GM12892 (cell line): ENCODE measurements at regions not wholly inside any gene's neighbourhood (a gene's known extent, or its start where the extent isn't known, plus 50 kb on each side); places are given as distances from the start of the nearest gene placed in this dataset.
"Not testable (repeated sequence)": the region's sequence is repeated elsewhere in the genome, so short reads cannot be mapped to it uniquely, and the experiment has no call there.

Experiments used
- DNase-seq: peaks from one replicate; pipeline ENCODE4 v3.0.0; 2011; ENCODE audit not compliant: insufficient read length
- FAIRE-seq: peaks from 2 replicates; lab custom pipeline; 2011; peaks lifted over from hg19 to GRCh38; lab: Jason Lieb, UNC
- POLR2A ChIP-seq: IDR thresholded peaks from 2 replicates; pipeline ENCODE4 v1.6.1; 2011; ENCODE audit warnings: low read depth, low read length, control low read depth
- POLR2AphosphoS5 ChIP-seq: IDR thresholded peaks from 2 replicates; pipeline ENCODE4 v1.6.1; 2011; ENCODE audit warnings: low read depth, low read length, control low read depth
- TAF1 ChIP-seq: IDR thresholded peaks from 2 replicates; pipeline ENCODE4 v1.6.1; 2011; ENCODE audit warnings: low read depth, mild to moderate bottlenecking, control low read depth, low read length, borderline replicate concordance

- DNase-seq = no peak
- no peak for FAIRE-seq
- TF ChIP-seq POLR2A (no peak), TAF1 (no peak), POLR2AphosphoS5 (no peak)
Measured at GRCh38 chr10:118922972-118923371, 106.5 kb upstream of the NANOS1 start.

DNA sequence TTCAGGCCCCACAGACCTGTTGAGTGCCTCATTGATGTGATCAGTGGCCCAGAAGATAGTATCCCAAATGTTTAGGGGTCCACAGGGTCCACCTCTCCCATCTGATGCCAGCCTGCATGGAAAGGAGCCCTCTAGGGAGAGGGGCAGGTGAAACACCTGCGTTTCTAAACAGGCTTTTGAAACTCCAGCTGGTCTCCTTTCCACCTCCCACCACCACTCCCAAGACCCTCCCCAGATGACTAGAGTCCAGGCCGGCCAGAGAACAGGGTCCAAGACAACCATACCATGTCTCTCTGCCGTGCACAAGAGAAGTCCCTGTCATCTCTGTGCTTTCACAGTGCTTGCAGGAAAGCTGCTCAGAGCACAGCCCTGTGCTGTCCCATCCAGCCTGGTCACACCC, 105.0 kb upstream of the NANOS1 start:
- DNase-seq = no peak
- no peak for FAIRE-seq
- TF ChIP-seq POLR2A (no peak), TAF1 (no peak), POLR2AphosphoS5 (no peak)

DNA sequence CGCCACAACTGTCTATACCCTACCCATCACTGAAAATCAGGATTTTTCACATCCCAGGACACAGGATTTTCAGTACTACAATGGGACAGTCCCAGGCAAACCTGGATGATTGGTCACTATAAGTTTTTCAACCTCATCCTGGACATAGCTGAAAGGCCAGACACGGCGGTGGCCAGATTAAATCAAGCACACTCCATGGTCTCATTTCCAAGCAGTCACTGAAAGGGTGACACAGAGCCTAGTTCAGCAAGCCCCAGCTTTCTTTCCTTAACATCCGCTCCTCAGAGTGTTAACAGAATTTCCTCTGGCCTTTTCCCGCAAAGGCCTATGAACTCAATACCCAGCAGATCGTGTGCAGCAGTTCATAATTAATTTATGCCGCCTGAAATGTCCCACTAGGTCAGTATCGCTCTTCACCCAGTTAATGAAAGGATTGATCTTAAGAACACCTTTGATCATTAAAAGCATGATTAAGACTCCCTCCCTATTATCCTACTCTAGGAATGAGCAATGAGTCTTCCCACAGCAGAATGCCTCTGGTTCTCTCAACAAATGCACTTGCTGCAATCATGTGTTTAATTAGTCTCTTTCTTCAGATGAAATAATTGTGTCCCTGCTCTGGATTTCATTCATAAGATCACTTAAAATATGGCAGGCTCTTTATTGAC, 104.0 kb upstream of the NANOS1 start:
- no peak for DNase-seq
- no peak for FAIRE-seq
- TF ChIP-seq POLR2A = no peak
- no peak for TF ChIP-seq TAF1
- TF ChIP-seq POLR2AphosphoS5 = no peak

DNA sequence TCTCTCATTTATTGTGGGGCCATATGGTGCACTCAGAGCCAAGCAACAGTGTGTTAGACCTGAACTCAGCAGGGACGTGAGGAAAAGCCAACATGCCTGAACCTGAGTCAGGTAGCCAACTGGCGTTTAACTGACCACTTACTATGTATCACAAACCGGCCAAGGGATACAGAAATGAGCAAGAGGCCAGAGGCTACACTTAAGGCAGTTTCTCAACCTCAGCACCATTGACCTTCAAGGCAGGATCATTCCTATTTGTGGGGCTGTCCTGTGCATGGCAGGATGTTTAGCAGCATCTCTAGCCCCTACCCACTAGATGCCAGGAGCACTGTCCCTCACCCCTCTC, 103.5 kb upstream of the NANOS1 start:
- FAIRE-seq (no peak), DNase-seq (no peak)
- no peak for TF ChIP-seq POLR2A
- no peak for TF ChIP-seq POLR2AphosphoS5
- TF ChIP-seq TAF1 = no peak

GRCh38 chr10:118926441-118926840, 103.1 kb upstream of the NANOS1 start:
- TF ChIP-seq TAF1 = no peak
- no peak for TF ChIP-seq POLR2A
- TF ChIP-seq POLR2AphosphoS5 = no peak
- no peak for DNase-seq
- FAIRE-seq = no peak

- no peak for TF ChIP-seq TAF1
- no peak for DNase-seq
- FAIRE-seq = no peak
Measured at GRCh38 chr10:118926903-118927302, 102.6 kb upstream of the NANOS1 start.

- TF ChIP-seq POLR2A (no peak), POLR2AphosphoS5 (no peak), TAF1 (no peak)
- DNase-seq (no peak), FAIRE-seq (no peak)
Measured at GRCh38 chr10:118927321-118927720, 102.2 kb upstream of the NANOS1 start.

GRCh38 chr10:118930614-118931013, 98.9 kb upstream of the NANOS1 start:
- no peak for FAIRE-seq
- TF ChIP-seq TAF1 = no peak
- no peak for DNase-seq

DNA sequence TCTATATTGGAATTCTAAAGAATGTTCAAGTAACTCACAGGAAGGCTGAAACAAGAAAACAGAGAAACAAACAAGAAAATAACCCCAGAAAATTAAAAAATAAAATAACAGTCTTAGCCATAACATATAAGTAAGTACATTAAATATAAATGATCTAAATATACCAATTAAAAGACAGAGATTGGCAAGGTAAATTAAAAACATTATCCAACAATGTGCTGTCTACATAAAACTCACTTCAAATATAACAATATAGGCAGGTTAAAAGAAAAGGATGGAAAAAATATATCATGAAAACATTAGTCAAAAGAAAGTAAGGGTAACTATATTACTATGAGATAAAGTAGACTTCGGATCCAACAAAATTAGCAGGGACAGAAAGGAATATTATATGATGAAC, 98.1 kb upstream of the NANOS1 start:
- no peak for TF ChIP-seq POLR2A
- TF ChIP-seq POLR2AphosphoS5 = no peak
- no peak for TF ChIP-seq TAF1
- FAIRE-seq (no peak), DNase-seq (no peak)

DNA sequence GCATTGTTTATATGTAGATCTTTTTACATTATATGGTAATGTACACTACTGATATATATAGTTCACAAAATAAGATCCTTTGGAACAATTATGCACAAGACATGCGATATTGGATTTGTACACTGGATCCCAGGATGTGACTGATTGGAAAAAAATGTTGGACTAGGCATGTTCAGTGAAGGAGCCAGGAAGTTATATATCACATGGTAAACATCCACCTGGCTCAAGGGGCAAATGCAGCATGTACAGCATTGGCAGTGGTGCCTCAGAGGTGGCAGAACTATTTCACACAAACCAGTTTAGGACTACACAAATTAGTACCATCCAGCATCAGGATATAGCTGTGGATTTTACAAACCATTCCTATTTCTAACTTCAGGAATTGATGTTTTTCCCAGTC, 97.4 kb upstream of the NANOS1 start:
- FAIRE-seq, DNase-seq: not testable (repeated sequence)

- FAIRE-seq (no peak), DNase-seq (no peak)
- TF ChIP-seq POLR2AphosphoS5 (no peak), POLR2A (no peak), TAF1 (no peak)
Measured at GRCh38 chr10:118937226-118937625, 92.3 kb upstream of the NANOS1 start.

- TF ChIP-seq POLR2AphosphoS5 = no peak
- no peak for TF ChIP-seq TAF1
- no peak for TF ChIP-seq POLR2A
- DNase-seq = no peak
- no peak for FAIRE-seq
Measured at GRCh38 chr10:118939211-118940007, 90.1 kb upstream of the NANOS1 start.

GRCh38 chr10:118940386-118940785, 89.1 kb upstream of the NANOS1 start:
- TF ChIP-seq POLR2AphosphoS5 = no peak
- TF ChIP-seq TAF1 = no peak
- TF ChIP-seq POLR2A = no peak
- no peak for DNase-seq
- no peak for FAIRE-seq

DNA sequence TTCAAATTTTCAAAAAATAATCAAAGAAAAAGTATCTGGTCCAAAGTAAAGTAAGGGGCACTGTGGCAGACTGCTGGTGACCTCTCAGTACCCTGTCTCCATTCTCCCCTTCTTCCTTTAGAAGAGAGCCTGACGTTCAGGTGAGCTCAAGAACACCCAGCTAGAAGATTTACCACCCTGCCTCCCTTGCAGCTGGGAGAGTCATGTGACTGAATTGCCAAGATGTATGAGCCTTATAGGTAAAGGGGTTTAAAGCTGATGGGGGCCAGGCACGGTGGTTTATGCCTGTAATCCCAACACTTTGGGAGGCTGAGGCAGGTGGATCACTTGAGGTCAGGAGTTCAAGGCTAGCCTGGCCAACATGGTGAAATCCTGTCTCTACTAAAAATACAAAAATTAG, 86.3 kb upstream of the NANOS1 start:
- DNase-seq = no peak
- FAIRE-seq = no peak
- TF ChIP-seq TAF1 (no peak), POLR2A (no peak), POLR2AphosphoS5 (no peak)
